ENCODE measurements at regions not wholly inside any gene's neighbourhood (a gene's known extent, or its start where the extent isn't known, plus 50 kb on each side); places are given as distances from the start of the nearest gene placed in this dataset.

- Histone ChIP-seq H3K9ac (ENCODE audit: extremely low read depth, low read length, poor library complexity, severe bottlenecking) (no peak overlapping the region), H3K27me3 (ENCODE audit: control insufficient read depth, insufficient read depth, low read length, poor library complexity, severe bottlenecking) (no peaks in the 10 kb centered on the region), H3K36me3 (ENCODE audit: control insufficient read depth, insufficient read depth, low read length) (no peaks in the 10 kb centered on the region), H3K4me1 (ENCODE audit: control insufficient read depth, insufficient read depth, low read length) (no peaks in the 10 kb centered on the region), H3K9me3 (ENCODE audit: control insufficient read depth, low read length) (peaks cover 10% of the 10 kb centered on the region), H3K4me3 (ENCODE audit: low read length) (no peak overlapping the region), H3K27ac (ENCODE audit: low read depth, low read length) (no peak overlapping the region)
- TF ChIP-seq CTCF (conservative IDR thresholded peaks at IDR 0.05) = no peak
- H3K4me1 Mint-ChIP-seq = peaks cover 2% of the 10 kb centered on the region
- H3K4me3 Mint-ChIP-seq = no peak overlapping the region
- H3K9me3 Mint-ChIP-seq = no peaks in the 10 kb centered on the region
- DNase-seq = no peak
- no peaks in the 10 kb centered on the region for H3K27me3 Mint-ChIP-seq (ENCODE audit: insufficient read depth)
- no peaks in the 10 kb centered on the region for H3K36me3 Mint-ChIP-seq (ENCODE audit: low read depth)
- no peak overlapping the region for H3K27ac Mint-ChIP-seq
Observed at GRCh38 chr2:185246717-185247116, 491.9 kb upstream of the FSIP2 start.

DNA sequence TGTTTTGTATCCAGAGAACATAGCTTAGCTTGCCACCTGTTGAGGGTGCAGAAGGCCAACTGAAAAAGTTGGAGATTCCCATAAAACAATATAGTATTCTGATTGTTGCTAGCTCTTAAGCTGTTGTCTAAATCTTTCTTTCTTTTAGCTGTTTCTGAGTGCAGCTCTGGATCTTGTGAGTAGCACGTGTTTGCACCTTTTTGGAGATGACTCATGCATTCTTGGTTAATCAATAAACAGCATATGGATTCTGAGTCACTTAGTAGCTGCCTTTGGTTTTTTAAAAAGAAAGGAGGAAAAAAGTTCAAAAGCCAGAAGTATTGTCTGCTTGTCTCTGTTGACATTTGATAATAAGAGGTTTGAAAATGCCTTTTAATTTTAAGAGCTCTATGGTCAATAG, 483.0 kb upstream of the FSIP2 start:
- Histone ChIP-seq H3K9ac (ENCODE audit: extremely low read depth, low read length, poor library complexity, severe bottlenecking) (no peak overlapping the region), H3K4me1 (ENCODE audit: control insufficient read depth, insufficient read depth, low read length) (no peaks in the 10 kb centered on the region), H3K9me3 (ENCODE audit: control insufficient read depth, low read length) (no peaks in the 10 kb centered on the region), H3K27me3 (ENCODE audit: control insufficient read depth, insufficient read depth, low read length, poor library complexity, severe bottlenecking) (no peaks in the 10 kb centered on the region), H3K27ac (ENCODE audit: low read depth, low read length) (no peak overlapping the region), H3K36me3 (ENCODE audit: control insufficient read depth, insufficient read depth, low read length) (no peaks in the 10 kb centered on the region), H3K4me3 (ENCODE audit: low read length) (no peak overlapping the region)
- no peaks in the 10 kb centered on the region for H3K36me3 Mint-ChIP-seq (ENCODE audit: low read depth)
- no peak for TF ChIP-seq CTCF (conservative IDR thresholded peaks at IDR 0.05)
- WGBS, 2 experiments (ENCODE audit: insufficient coverage in 1 of 2, insufficient read length in 1 of 2) = 70 to 89% methylated on average over 1 of the region's 1 CpG
- H3K4me1 Mint-ChIP-seq = no peaks in the 10 kb centered on the region
- DNase-seq = no peak
- no peaks in the 10 kb centered on the region for H3K27me3 Mint-ChIP-seq (ENCODE audit: insufficient read depth)
- H3K27ac Mint-ChIP-seq = no peak overlapping the region
- H3K9me3 Mint-ChIP-seq = no peaks in the 10 kb centered on the region
- no peak overlapping the region for H3K4me3 Mint-ChIP-seq

GRCh38 chr2:185265747-185266146, 472.9 kb upstream of the FSIP2 start:
- Mint-ChIP-seq H3K4me3 (no peak overlapping the region), H3K27ac (no peak overlapping the region), H3K27me3 (ENCODE audit: insufficient read depth) (no peaks in the 10 kb centered on the region), H3K9me3 (peaks cover 2% of the 10 kb centered on the region), H3K36me3 (ENCODE audit: low read depth) (no peaks in the 10 kb centered on the region), H3K4me1 (no peaks in the 10 kb centered on the region)
- DNase-seq = no peak
- no peak for TF ChIP-seq CTCF (conservative IDR thresholded peaks at IDR 0.05)
- no peaks in the 10 kb centered on the region for H3K4me1 ChIP-seq (ENCODE audit: control insufficient read depth, insufficient read depth, low read length)
- no peaks in the 10 kb centered on the region for H3K27me3 ChIP-seq (ENCODE audit: control insufficient read depth, insufficient read depth, low read length, poor library complexity, severe bottlenecking)
- 50% methylated on average over 1 of the region's 1 CpG; no CpG with 5 or more reads in 1 of the 2 experiments for WGBS, 2 experiments (ENCODE audit: insufficient coverage in 1 of 2, insufficient read length in 1 of 2)
- no peak overlapping the region for H3K4me3 ChIP-seq (ENCODE audit: low read length)
- no peak overlapping the region for H3K27ac ChIP-seq (ENCODE audit: low read depth, low read length)
- H3K9me3 ChIP-seq (ENCODE audit: control insufficient read depth, low read length) = no peaks in the 10 kb centered on the region
- H3K9ac ChIP-seq (ENCODE audit: extremely low read depth, low read length, poor library complexity, severe bottlenecking) = no peak overlapping the region
- H3K36me3 ChIP-seq (ENCODE audit: control insufficient read depth, insufficient read depth, low read length) = no peaks in the 10 kb centered on the region
